ENCODE measurements at regions not wholly inside any gene's neighbourhood (a gene's known extent, or its start where the extent isn't known, plus 50 kb on each side); places are given as distances from the start of the nearest gene placed in this dataset.

GRCh38 chr22:49349181-49349835 is 478.4 kb downstream of the BRD1 start:
- no peak overlapping the region for H3K27ac ChIP-seq
- DNase-seq: no peak
- H3K27me3 ChIP-seq: no peaks in the 10 kb centered on the region
- H3K36me3 ChIP-seq: no peaks in the 10 kb centered on the region
- no peak for TF ChIP-seq POLR2A (IDR thresholded peaks at IDR 0.05)
- no peak overlapping the region for H3K4me3 ChIP-seq
- H3K9me3 ChIP-seq: no peaks in the 10 kb centered on the region
- H3K4me1 ChIP-seq (ENCODE audit: insufficient read depth): no peaks in the 10 kb centered on the region
- intact Hi-C loops (cut with DNase I): no loop called here
- WGBS, 3 donors: 86 to 87% (median 87%) methylated on average over 18 of the region's 18 CpGs

- Histone ChIP-seq H3K27me3 (no peaks in the 10 kb centered on the region), H3K9me3 (no peaks in the 10 kb centered on the region), H3K4me3 (no peak overlapping the region), H3K27ac (no peak overlapping the region), H3K36me3 (no peaks in the 10 kb centered on the region), H3K4me1 (ENCODE audit: insufficient read depth) (no peaks in the 10 kb centered on the region)
- DNase-seq: no peak
- TF ChIP-seq POLR2A (IDR thresholded peaks at IDR 0.05) (no peak), CTCF (IDR thresholded peaks at IDR 0.05) (no peak), EP300 (IDR thresholded peaks at IDR 0.05) (no peak)
- intact Hi-C loops (cut with DNase I): no loop called here
- WGBS, 3 donors: 70 to 78% (median 75%) methylated on average over 12 of the region's 12 CpGs
Observed at GRCh38 chr22:49348631-49349030, 479.0 kb downstream of the BRD1 start.

GRCh38 chr22:49347376-49347775 is 480.3 kb downstream of the BRD1 start:
- no peak for TF ChIP-seq CTCF (IDR thresholded peaks at IDR 0.05)
- TF ChIP-seq EP300 (IDR thresholded peaks at IDR 0.05): no peak
- no peak for TF ChIP-seq POLR2A (IDR thresholded peaks at IDR 0.05)
- Histone ChIP-seq H3K4me1 (ENCODE audit: insufficient read depth) (no peaks in the 10 kb centered on the region), H3K27ac (no peak overlapping the region), H3K27me3 (no peaks in the 10 kb centered on the region), H3K36me3 (no peaks in the 10 kb centered on the region), H3K4me3 (no peak overlapping the region), H3K9me3 (no peaks in the 10 kb centered on the region)
- intact Hi-C loops (cut with DNase I): no loop called here
- 73 to 81% (median 79%) methylated on average over 9 of the region's 9 CpGs for WGBS, 3 donors
- DNase-seq: no peak

- H3K9me3 ChIP-seq: no peaks in the 10 kb centered on the region
- DNase-seq: no peak
- no peak overlapping the region for H3K4me3 ChIP-seq
- 82 to 87% (median 86%) methylated on average over 17 of the region's 17 CpGs for WGBS, 3 donors
- intact Hi-C loops (cut with DNase I): no loop called here
- TF ChIP-seq CTCF (IDR thresholded peaks at IDR 0.05): no peak
- no peak for TF ChIP-seq EP300 (IDR thresholded peaks at IDR 0.05)
- no peak for TF ChIP-seq POLR2A (IDR thresholded peaks at IDR 0.05)
- H3K27ac ChIP-seq: no peak overlapping the region
- no peaks in the 10 kb centered on the region for H3K4me1 ChIP-seq (ENCODE audit: insufficient read depth)
- H3K27me3 ChIP-seq: no peaks in the 10 kb centered on the region
- no peaks in the 10 kb centered on the region for H3K36me3 ChIP-seq
Observed at GRCh38 chr22:49345896-49346295, 481.8 kb downstream of the BRD1 start.

- TF ChIP-seq CTCF (IDR thresholded peaks at IDR 0.05) (no peak), EP300 (IDR thresholded peaks at IDR 0.05) (no peak), POLR2A (IDR thresholded peaks at IDR 0.05) (no peak)
- Histone ChIP-seq H3K9me3 (no peaks in the 10 kb centered on the region), H3K36me3 (no peaks in the 10 kb centered on the region), H3K27me3 (no peaks in the 10 kb centered on the region), H3K4me1 (ENCODE audit: insufficient read depth) (no peaks in the 10 kb centered on the region), H3K4me3 (no peak overlapping the region), H3K27ac (no peak overlapping the region)
- WGBS, 3 donors: 8 to 24% (median 18%) methylated on average over 7 of the region's 7 CpGs
- intact Hi-C loops (cut with DNase I): no loop called here
- no peak for DNase-seq
Observed at GRCh38 chr22:49344656-49345055, 483.0 kb downstream of the BRD1 start.
